ENCODE measurements at regions not wholly inside any gene's neighbourhood (a gene's known extent, or its start where the extent isn't known, plus 50 kb on each side); places are given as distances from the start of the nearest gene placed in this dataset.

DNA sequence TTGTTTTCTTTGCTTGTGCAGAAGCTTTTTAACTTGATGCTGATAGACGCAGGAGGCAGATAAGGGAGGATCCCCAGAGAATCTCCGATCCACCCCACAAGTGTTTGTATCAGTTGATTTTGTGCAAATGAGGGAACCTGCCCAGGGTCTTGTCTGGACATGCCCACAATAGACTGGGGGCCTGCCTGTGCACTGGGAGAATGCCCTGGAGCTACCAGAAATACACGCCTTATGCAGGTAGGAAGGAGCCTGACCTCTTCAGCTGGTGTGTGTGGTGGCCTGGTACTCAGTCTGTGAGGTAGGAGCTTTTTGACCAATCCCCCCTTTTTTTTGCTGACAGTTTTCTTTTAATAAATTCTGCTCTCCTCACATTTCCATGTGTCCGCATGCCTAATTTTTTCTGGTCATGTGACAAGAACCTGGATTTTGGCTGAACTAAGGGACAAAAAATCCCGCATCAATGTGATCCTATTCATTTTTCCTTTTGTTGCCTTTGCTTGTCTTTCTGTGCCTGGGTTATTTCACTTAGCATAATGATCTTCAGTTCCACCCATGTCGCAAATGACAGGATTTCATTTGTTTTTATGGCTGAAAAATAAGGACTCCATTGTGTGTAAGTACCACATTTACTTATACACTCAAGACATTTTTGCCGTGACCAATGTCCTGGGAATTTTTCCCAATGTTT is 430.6 kb upstream of the NRG3 start (continued):
- TF ChIP-seq CBX8 (IDR thresholded peaks at IDR 0.05; ENCODE audit: borderline replicate concordance, low read depth, low read length) (no peak), EP300 (IDR thresholded peaks at IDR 0.05; ENCODE audit: borderline replicate concordance in 1 of 2, low read depth in 2 of 2, low read length in 2 of 2) (no peak), SP2 (IDR thresholded peaks at IDR 0.05; ENCODE audit: low read length) (no peak), TCF12 (IDR thresholded peaks at IDR 0.05; ENCODE audit: low read depth, low read length) (no peak), SRF (IDR thresholded peaks at IDR 0.05; ENCODE audit: low read depth, low read length) (no peak), BACH1 (IDR thresholded peaks at IDR 0.05; ENCODE audit: low read length) (no peak)
